SK-N-SH (cell line): ENCODE measurements at regions not wholly inside any gene's neighbourhood (a gene's known extent, or its start where the extent isn't known, plus 50 kb on each side); places are given as distances from the start of the nearest gene placed in this dataset.

Source experiments
- CTCF ChIA-PET: fragments of 300-600, 350-600 bp; formaldehyde crosslinking; extraction: SDS; loops from one replicate; lab custom pipeline; 2021; lab: Yijun Ruan, JAX
- POLR2A ChIA-PET: fragments of 350-600 bp; sonication (Branson Sonifier 250); formaldehyde crosslinking; extraction: SDS; loops from one replicate; lab custom pipeline; 2020; ENCODE audit warnings: antibody characterized with exemption, inconsistent platforms; lab: Yijun Ruan, JAX
- DNase-seq: peaks from one replicate; pipeline ENCODE4 v3.0.0; 2012
- H2AFZ ChIP-seq: fragments of 200-600 bp; sonication (generic); 2 replicates; pipeline ENCODE4 v1.8.1; 2016; ENCODE audit warnings: antibody characterized with exemption, mild to moderate bottlenecking, low read depth
- H3F3A ChIP-seq: fragments of 200-600 bp; sonication (generic); replicated peaks from 2 replicates; pipeline ENCODE3; 2016; ENCODE audit warnings: antibody characterized with exemption, mild to moderate bottlenecking; ENCODE audit not compliant: insufficient read depth
- H3K27ac ChIP-seq, 2 experiments: fragments of 200-500 bp in 1 of 2; fragments of 200-600 bp in 1 of 2; sonication (Bioruptor generic) in 1 of 2; sonication (generic), shearing (Covaris generic) in 1 of 2; 2 replicates each; pipeline versions ENCODE4 v1.5.1 to v1.6.1; 2014 to 2016; ENCODE audit warnings: low read depth in 2 of 2, inconsistent platforms in 1 of 2, low read length in 1 of 2, mild to moderate bottlenecking in 1 of 2, mixed read lengths in 1 of 2
- H3K27me3 ChIP-seq: fragments of 200-600 bp; sonication (generic), shearing (Covaris generic); 2 replicates; pipeline ENCODE4 v1.6.1; 2016; ENCODE audit warnings: mixed run types; ENCODE audit not compliant: insufficient read depth
- H3K36me3 ChIP-seq, 2 experiments: fragments of 200-500 bp in 1 of 2; fragments of 200-600 bp in 1 of 2; sonication (Bioruptor generic) in 1 of 2; sonication (generic) in 1 of 2; replicated peaks in 1 of 2; 2 replicates each; pipeline versions ENCODE3 to v1.5.1; 2014 to 2016; ENCODE audit warnings: low read length in 1 of 2, mild to moderate bottlenecking in 1 of 2; ENCODE audit not compliant: insufficient read depth in 2 of 2, control insufficient read depth in 1 of 2
- H3K4me1 ChIP-seq, 2 experiments: fragments of 200-500 bp in 1 of 2; fragments of 200-600 bp in 1 of 2; sonication (Bioruptor generic) in 1 of 2; sonication (generic), shearing (Covaris generic) in 1 of 2; 2 replicates each; pipeline versions ENCODE4 v1.5.1 to v1.6.1; 2014 to 2016; ENCODE audit warnings: low read depth in 1 of 2, low read length in 1 of 2, mixed run types in 1 of 2; ENCODE audit not compliant: insufficient read depth in 2 of 2, control insufficient read depth in 1 of 2
- H3K4me2 ChIP-seq: fragments of 200-600 bp; sonication (generic), shearing (Covaris generic); 2 replicates; pipeline ENCODE4 v1.6.1; 2017; ENCODE audit warnings: mixed run types
- H3K4me3 ChIP-seq, 2 experiments: fragments of 200-500 bp in 1 of 2; fragments of 200-600 bp in 1 of 2; sonication (Bioruptor generic) in 1 of 2; sonication (generic), shearing (Covaris generic) in 1 of 2; 2 replicates each; pipeline versions ENCODE4 v1.5.1 to v1.8.1; 2014 to 2016; ENCODE audit warnings: low read depth in 2 of 2, inconsistent platforms in 1 of 2, low read length in 1 of 2, mild to moderate bottlenecking in 1 of 2, mixed read lengths in 1 of 2, moderate library complexity in 1 of 2
- H3K79me2 ChIP-seq: fragments of 200-600 bp; sonication (generic); 2 replicates; pipeline ENCODE4 v1.8.1; 2017; ENCODE audit warnings: mild to moderate bottlenecking; ENCODE audit not compliant: insufficient read depth
- H3K9ac ChIP-seq: fragments of 200-600 bp; sonication (generic); 2 replicates; pipeline ENCODE4 v1.6.1; 2017; ENCODE audit warnings: mixed run types
- H3K9me2 ChIP-seq: fragments of 200-600 bp; sonication (generic); 2 replicates; pipeline ENCODE4 v1.6.1; 2017; ENCODE audit warnings: mixed run types
- H3K9me3 ChIP-seq: fragments of 200-600 bp; sonication (generic); 2 replicates; pipeline ENCODE4 v1.6.1; 2017; ENCODE audit warnings: mixed run types, mild to moderate bottlenecking, moderate library complexity
- H4K20me1 ChIP-seq: fragments of 200-600 bp; sonication (generic); 2 replicates; pipeline ENCODE4 v1.6.1; 2017; ENCODE audit warnings: mild to moderate bottlenecking, mixed run types; ENCODE audit not compliant: insufficient read depth
- ELF1 ChIP-seq: IDR thresholded peaks from 2 replicates; pipeline ENCODE4 v1.4.0; 2012
- EZH2phosphoT487 ChIP-seq: fragments of 200-600 bp; sonication (generic); IDR thresholded peaks from 2 replicates; pipeline ENCODE4 v1.6.1; 2017; ENCODE audit warnings: low read depth, mixed run types, mild to moderate bottlenecking, antibody characterized with exemption, moderate library complexity, borderline replicate concordance
- FOSL2 ChIP-seq: IDR thresholded peaks from 2 replicates; pipeline ENCODE4 v1.4.0; 2012; ENCODE audit warnings: low read depth, mild to moderate bottlenecking, moderate library complexity, borderline replicate concordance
- FOXJ3 ChIP-seq: sonication (generic); formaldehyde crosslinking; IDR thresholded peaks from 2 replicates; pipeline ENCODE4 v1.5.1; 2020; ENCODE audit warnings: mild to moderate bottlenecking, missing genetic modification reagents
- GABPA ChIP-seq: IDR thresholded peaks from 2 replicates; pipeline ENCODE4 v1.4.0; 2012; ENCODE audit warnings: low read depth, mild to moderate bottlenecking
- GATA2 ChIP-seq: sonication (generic); formaldehyde crosslinking; IDR thresholded peaks from 2 replicates; pipeline ENCODE4 v1.5.0; 2020; ENCODE audit warnings: mild to moderate bottlenecking, missing genetic modification reagents
- IRF3 ChIP-seq: fragments of 150-350 bp; IDR thresholded peaks from 2 replicates; pipeline ENCODE4 v1.6.1; 2016; ENCODE audit warnings: mild to moderate bottlenecking, low read depth, low read length
- JUND ChIP-seq: IDR thresholded peaks from 2 replicates; pipeline ENCODE4 v1.4.0; 2012
- NFIC ChIP-seq: IDR thresholded peaks from 2 replicates; pipeline ENCODE4 v1.4.0; 2012; ENCODE audit warnings: borderline replicate concordance
- RFX5 ChIP-seq: IDR thresholded peaks from 2 replicates; pipeline ENCODE4 v1.6.1; 2012; ENCODE audit warnings: mild to moderate bottlenecking, improper control_type of control experiment, low read length
- RXRA ChIP-seq: IDR thresholded peaks from 2 replicates; pipeline ENCODE4 v1.4.0; 2012; ENCODE audit warnings: low read depth, mild to moderate bottlenecking, borderline replicate concordance
- SIN3A ChIP-seq: IDR thresholded peaks from 2 replicates; pipeline ENCODE4 v1.6.1; 2012; ENCODE audit warnings: low read depth, mild to moderate bottlenecking, low read length, moderate library complexity, borderline replicate concordance
- SMC3 ChIP-seq: IDR thresholded peaks from 2 replicates; pipeline ENCODE4 v1.6.1; 2012; ENCODE audit warnings: low read depth, low read length, improper control_type of control experiment
- TCF12 ChIP-seq: IDR thresholded peaks from 2 replicates; pipeline ENCODE4 v1.4.0; 2012
- TEAD4 ChIP-seq: IDR thresholded peaks from 2 replicates; pipeline ENCODE4 v1.4.0; 2012; ENCODE audit warnings: mild to moderate bottlenecking, borderline replicate concordance; ENCODE audit not compliant: insufficient read depth
- USF2 ChIP-seq: fragments of 150-350 bp; IDR thresholded peaks from 2 replicates; pipeline ENCODE4 v1.6.1; 2017; ENCODE audit warnings: antibody characterized with exemption, low read length, low read depth, borderline replicate concordance
- YY1 ChIP-seq: IDR thresholded peaks from 2 replicates; pipeline ENCODE4 v1.4.0; 2012; ENCODE audit warnings: low read depth, mild to moderate bottlenecking
- WGBS: methylation state at CpG from one replicate; pipeline ENCODE4 v1.1.6; 2017; ENCODE audit warnings: low lambda C conversion rate; 5-methylcytosine and 5-hydroxymethylcytosine counted together
- TF ChIP-seq, protein P1 (sequence below): fragments of 200-600 bp; sonication (generic); IDR thresholded peaks from 2 replicates; pipeline ENCODE4 v1.6.1; 2017; ENCODE audit warnings: antibody characterized with exemption, mild to moderate bottlenecking, moderate library complexity
- TF ChIP-seq, protein P2 (sequence below): IDR thresholded peaks from 2 replicates; pipeline ENCODE4 v1.4.0; 2012; ENCODE audit warnings: low read depth
- TF ChIP-seq, protein P3 (sequence below): IDR thresholded peaks from 2 replicates; pipeline ENCODE4 v1.6.1; 2012; ENCODE audit warnings: mild to moderate bottlenecking, low read depth, low read length, moderate library complexity

- no peaks in the 10 kb centered on the region for H3K27me3 ChIP-seq
- no peak for DNase-seq
- CTCF ChIA-PET, result no interaction called here
- no peak overlapping the region for H2AFZ ChIP-seq
- POLR2A ChIA-PET, result no interaction called here
- no peak for TF ChIP-seq TCF12
- TF ChIP-seq EZH2phosphoT487, result no peak
- TF ChIP-seq RFX5, result no peak
- no peak for TF ChIP-seq IRF3
- TF ChIP-seq FOXJ3 (CRISPR knock-in tag), result no peak
- no peak for TF ChIP-seq FOSL2
- TF ChIP-seq SMC3, result no peak
- no peak for TF ChIP-seq NFIC
- TF ChIP-seq JUND, result no peak
- TF ChIP-seq, protein P1, sequence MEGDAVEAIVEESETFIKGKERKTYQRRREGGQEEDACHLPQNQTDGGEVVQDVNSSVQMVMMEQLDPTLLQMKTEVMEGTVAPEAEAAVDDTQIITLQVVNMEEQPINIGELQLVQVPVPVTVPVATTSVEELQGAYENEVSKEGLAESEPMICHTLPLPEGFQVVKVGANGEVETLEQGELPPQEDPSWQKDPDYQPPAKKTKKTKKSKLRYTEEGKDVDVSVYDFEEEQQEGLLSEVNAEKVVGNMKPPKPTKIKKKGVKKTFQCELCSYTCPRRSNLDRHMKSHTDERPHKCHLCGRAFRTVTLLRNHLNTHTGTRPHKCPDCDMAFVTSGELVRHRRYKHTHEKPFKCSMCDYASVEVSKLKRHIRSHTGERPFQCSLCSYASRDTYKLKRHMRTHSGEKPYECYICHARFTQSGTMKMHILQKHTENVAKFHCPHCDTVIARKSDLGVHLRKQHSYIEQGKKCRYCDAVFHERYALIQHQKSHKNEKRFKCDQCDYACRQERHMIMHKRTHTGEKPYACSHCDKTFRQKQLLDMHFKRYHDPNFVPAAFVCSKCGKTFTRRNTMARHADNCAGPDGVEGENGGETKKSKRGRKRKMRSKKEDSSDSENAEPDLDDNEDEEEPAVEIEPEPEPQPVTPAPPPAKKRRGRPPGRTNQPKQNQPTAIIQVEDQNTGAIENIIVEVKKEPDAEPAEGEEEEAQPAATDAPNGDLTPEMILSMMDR, result no peak
- TF ChIP-seq, protein P2, sequence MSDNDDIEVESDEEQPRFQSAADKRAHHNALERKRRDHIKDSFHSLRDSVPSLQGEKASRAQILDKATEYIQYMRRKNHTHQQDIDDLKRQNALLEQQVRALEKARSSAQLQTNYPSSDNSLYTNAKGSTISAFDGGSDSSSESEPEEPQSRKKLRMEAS, result no peak
- TF ChIP-seq ELF1, result no peak
- TF ChIP-seq, protein P3, sequence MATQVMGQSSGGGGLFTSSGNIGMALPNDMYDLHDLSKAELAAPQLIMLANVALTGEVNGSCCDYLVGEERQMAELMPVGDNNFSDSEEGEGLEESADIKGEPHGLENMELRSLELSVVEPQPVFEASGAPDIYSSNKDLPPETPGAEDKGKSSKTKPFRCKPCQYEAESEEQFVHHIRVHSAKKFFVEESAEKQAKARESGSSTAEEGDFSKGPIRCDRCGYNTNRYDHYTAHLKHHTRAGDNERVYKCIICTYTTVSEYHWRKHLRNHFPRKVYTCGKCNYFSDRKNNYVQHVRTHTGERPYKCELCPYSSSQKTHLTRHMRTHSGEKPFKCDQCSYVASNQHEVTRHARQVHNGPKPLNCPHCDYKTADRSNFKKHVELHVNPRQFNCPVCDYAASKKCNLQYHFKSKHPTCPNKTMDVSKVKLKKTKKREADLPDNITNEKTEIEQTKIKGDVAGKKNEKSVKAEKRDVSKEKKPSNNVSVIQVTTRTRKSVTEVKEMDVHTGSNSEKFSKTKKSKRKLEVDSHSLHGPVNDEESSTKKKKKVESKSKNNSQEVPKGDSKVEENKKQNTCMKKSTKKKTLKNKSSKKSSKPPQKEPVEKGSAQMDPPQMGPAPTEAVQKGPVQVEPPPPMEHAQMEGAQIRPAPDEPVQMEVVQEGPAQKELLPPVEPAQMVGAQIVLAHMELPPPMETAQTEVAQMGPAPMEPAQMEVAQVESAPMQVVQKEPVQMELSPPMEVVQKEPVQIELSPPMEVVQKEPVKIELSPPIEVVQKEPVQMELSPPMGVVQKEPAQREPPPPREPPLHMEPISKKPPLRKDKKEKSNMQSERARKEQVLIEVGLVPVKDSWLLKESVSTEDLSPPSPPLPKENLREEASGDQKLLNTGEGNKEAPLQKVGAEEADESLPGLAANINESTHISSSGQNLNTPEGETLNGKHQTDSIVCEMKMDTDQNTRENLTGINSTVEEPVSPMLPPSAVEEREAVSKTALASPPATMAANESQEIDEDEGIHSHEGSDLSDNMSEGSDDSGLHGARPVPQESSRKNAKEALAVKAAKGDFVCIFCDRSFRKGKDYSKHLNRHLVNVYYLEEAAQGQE, result no peak
- no peak for TF ChIP-seq YY1
- no peak for TF ChIP-seq GABPA
- TF ChIP-seq USF2, result no peak
- no peak for TF ChIP-seq GATA2 (CRISPR knock-in tag)
- TF ChIP-seq TEAD4, result no peak
- TF ChIP-seq RXRA, result no peak
- TF ChIP-seq SIN3A, result no peak
- no peaks in the 10 kb centered on the region for H3K4me1 ChIP-seq
- 30% methylated on average over 3 of the region's 5 CpGs for WGBS
- H3K27ac ChIP-seq, result no peak overlapping the region
- H3K9me3 ChIP-seq, result no peaks in the 10 kb centered on the region
- H4K20me1 ChIP-seq, result no peaks in the 10 kb centered on the region
- H3K9ac ChIP-seq, result no peak overlapping the region
- H3K36me3 ChIP-seq, result no peaks in the 10 kb centered on the region
- H3K4me3 ChIP-seq, result no peak overlapping the region
- H3K9me2 ChIP-seq, result no peaks in the 10 kb centered on the region
- no peaks in the 10 kb centered on the region for H3F3A ChIP-seq
- H3K79me2 ChIP-seq, result no peaks in the 10 kb centered on the region
- no peak overlapping the region for H3K4me2 ChIP-seq
Observed at GRCh38 chr1:195030793-195031192, 1577.4 kb downstream of the KCNT2 start.
